Stomach (tissue), 8 donors: ENCODE measurements at regions not wholly inside any gene's neighbourhood (a gene's known extent, or its start where the extent isn't known, plus 50 kb on each side); places are given as distances from the start of the nearest gene placed in this dataset.

Experiments used
- DNase-seq, 2 donors: peaks; one replicate each; pipeline versions ENCODE4 v3.0.0 to v3.0.0-alpha.2; 2013 to 2019
- H3K27ac ChIP-seq, 5 donors: fragments of 200-600 bp in 4 of 5; sonication (generic) in 4 of 5; one replicate each; pipeline ENCODE4 v1.5.1; 2013 to 2019; ENCODE audit warnings: mild to moderate bottlenecking in 1 of 5, moderate library complexity in 1 of 5
- H3K27me3 ChIP-seq, 3 donors: fragments of 200-600 bp; sonication (generic); one replicate each; pipeline ENCODE4 v1.5.1; 2017 to 2019; ENCODE audit warnings: mixed run types in 1 of 3
- H3K36me3 ChIP-seq, 4 donors: fragments of 200-600 bp; sonication (generic); 1 replicate in 3 of 4; 2 replicates in 1 of 4; pipeline ENCODE4 v1.5.1; 2016 to 2019
- H3K4me1 ChIP-seq, 4 donors: fragments of 200-600 bp; sonication (generic); one replicate each; pipeline ENCODE4 v1.5.1; 2016 to 2019
- H3K4me3 ChIP-seq, 4 donors: fragments of 200-600 bp; sonication (generic) in 3 of 4; one replicate each; pipeline ENCODE4 v1.5.1; 2016 to 2019; ENCODE audit warnings: mild to moderate bottlenecking in 1 of 4
- H3K9me3 ChIP-seq, 4 donors: fragments of 200-600 bp; sonication (generic); one replicate each; pipeline ENCODE4 v1.5.1; 2016 to 2019
- EP300 ChIP-seq: sonication (generic); formaldehyde crosslinking; IDR thresholded peaks from one replicate; pipeline ENCODE4 v1.6.1; 2017; ENCODE audit warnings: antibody characterized with exemption
- POLR2A ChIP-seq, 4 donors: fragments of 450-650 bp; IDR thresholded peaks; one replicate each; pipeline ENCODE4 v1.6.1; 2016; ENCODE audit warnings: antibody characterized with exemption in 4 of 4, control low read depth in 2 of 4, mild to moderate bottlenecking in 1 of 4, moderate library complexity in 1 of 4
- POLR2AphosphoS5 ChIP-seq, 3 donors: sonication (generic); formaldehyde crosslinking; IDR thresholded peaks; one replicate each; pipeline ENCODE4 v1.6.1; 2016; ENCODE audit warnings: antibody characterized with exemption in 3 of 3
- WGBS, 5 donors: extraction: QIAGEN DNeasy Blood & Tissue Kit in 3 of 5; methylation state at CpG; one replicate each; pipeline versions ENCODE4 v1.1.5 to v1.1.7; 2013 to 2018; 5-methylcytosine and 5-hydroxymethylcytosine counted together
- intact Hi-C: fragments of 100-400 bp; cut with DNase I; formaldehyde crosslinking; loops from one replicate; pipeline ENCODE4 v1.15.1; 2023; ENCODE audit warnings: low total_unique reads
- TF ChIP-seq, protein P1 (sequence below), 7 experiments: fragments of 450-650 bp in 4 of 7; fragments of 200-600 bp in 3 of 7; sonication (generic) in 3 of 7; IDR thresholded peaks; one replicate each; pipeline ENCODE4 v1.5.1; 2016 to 2019; ENCODE audit warnings: antibody characterized with exemption in 7 of 7, control low read depth in 2 of 7, mild to moderate bottlenecking in 1 of 7
- donor health status: healthy with polysubstance abuse.
- donor health status: Bipolar disorder and iron deficiency.
- donor health status: healthy.

DNA sequence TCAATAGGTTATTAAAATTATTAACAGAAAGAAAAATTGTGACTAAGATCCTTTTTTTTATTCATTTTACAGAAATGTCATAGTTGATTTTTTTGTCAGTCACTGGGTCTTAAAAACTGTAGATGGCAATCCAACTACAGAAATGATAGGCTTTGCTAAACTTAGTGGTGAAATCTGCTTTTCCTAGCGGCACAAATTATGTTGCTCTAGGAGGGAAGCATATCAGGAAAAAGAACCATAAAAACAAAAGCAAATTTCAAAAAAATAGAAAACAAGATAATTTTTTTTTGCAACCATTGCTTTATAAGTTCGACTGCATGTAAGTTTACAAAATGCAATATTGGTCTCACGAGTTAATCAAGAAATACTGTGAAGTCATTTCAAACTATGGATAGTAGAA, 443.5 kb upstream of the IGFBP7 start:
- 60 to 74% (median 69%) methylated on average over 3 of the region's 3 CpGs for WGBS, 5 donors
- Histone ChIP-seq H3K27ac (no peak overlapping the region), H3K36me3 (no peaks in the 10 kb centered on the region), H3K4me1 (no peaks in the 10 kb centered on the region), H3K27me3 (no peaks in the 10 kb centered on the region), H3K9me3 (no peaks in the 10 kb centered on the region), H3K4me3 (no peak overlapping the region)
- peak in 1 of 2 donors; percentile 13 for DNase-seq
- intact Hi-C loops = no loop called here
- no peak for TF ChIP-seq POLR2A (IDR thresholded peaks at IDR 0.05)

DNA sequence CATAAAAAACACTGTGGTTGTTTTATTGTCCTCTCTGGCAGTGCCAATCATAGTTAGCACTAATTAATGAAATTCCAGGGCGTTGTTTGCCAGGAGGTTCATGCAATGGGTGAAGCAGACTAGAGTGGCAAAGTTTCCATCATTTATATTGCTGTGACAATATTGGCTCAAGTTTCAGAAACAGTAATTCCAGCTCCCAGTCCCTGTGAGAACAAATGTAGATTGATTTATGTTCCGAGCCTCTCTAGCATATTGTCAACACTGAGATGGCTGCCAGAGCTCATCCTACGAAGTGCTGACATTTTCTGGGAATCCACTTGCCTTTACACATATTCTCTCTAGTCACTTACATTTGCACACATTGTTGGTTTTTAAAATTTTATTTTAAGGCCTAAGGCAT, 440.0 kb upstream of the IGFBP7 start:
- Histone ChIP-seq H3K27me3 (no peaks in the 10 kb centered on the region), H3K4me1 (no peaks in the 10 kb centered on the region), H3K27ac (no peak overlapping the region), H3K4me3 (no peak overlapping the region), H3K9me3 (no peaks in the 10 kb centered on the region), H3K36me3 (no peaks in the 10 kb centered on the region)
- 30 to 51% (median 36%) methylated on average over 3 of the region's 3 CpGs for WGBS, 5 donors
- intact Hi-C loops = no loop called here
- TF ChIP-seq POLR2AphosphoS5 (IDR thresholded peaks at IDR 0.05) (no peak), EP300 (no peak), POLR2A (IDR thresholded peaks at IDR 0.05) (no peak)
- TF ChIP-seq, protein P1, sequence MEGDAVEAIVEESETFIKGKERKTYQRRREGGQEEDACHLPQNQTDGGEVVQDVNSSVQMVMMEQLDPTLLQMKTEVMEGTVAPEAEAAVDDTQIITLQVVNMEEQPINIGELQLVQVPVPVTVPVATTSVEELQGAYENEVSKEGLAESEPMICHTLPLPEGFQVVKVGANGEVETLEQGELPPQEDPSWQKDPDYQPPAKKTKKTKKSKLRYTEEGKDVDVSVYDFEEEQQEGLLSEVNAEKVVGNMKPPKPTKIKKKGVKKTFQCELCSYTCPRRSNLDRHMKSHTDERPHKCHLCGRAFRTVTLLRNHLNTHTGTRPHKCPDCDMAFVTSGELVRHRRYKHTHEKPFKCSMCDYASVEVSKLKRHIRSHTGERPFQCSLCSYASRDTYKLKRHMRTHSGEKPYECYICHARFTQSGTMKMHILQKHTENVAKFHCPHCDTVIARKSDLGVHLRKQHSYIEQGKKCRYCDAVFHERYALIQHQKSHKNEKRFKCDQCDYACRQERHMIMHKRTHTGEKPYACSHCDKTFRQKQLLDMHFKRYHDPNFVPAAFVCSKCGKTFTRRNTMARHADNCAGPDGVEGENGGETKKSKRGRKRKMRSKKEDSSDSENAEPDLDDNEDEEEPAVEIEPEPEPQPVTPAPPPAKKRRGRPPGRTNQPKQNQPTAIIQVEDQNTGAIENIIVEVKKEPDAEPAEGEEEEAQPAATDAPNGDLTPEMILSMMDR (IDR thresholded peaks at IDR 0.05) = no peak
- peak in 1 of 2 donors; percentile 23 for DNase-seq

DNA sequence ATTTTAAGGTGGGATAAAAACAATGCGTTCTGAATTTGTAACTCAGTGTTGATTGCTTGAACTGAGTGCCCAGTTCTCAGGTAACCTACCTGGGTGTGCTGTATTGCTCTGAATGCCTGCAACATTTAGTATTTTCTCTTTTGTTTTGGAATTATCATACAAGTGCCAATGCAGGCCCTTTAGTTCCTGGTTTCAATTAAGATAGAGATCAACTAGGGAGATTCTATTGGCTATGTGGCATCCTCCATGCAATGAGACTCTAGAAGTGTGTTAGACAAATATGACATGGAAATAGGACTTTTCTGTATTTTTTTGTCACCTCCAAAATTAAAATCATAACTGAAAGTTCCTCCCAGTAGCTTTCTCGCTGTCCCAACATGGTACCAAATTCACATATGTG, 438.7 kb upstream of the IGFBP7 start:
- no peaks in the 10 kb centered on the region for H3K27me3 ChIP-seq
- H3K4me3 ChIP-seq = no peak overlapping the region
- H3K9me3 ChIP-seq = no peaks in the 10 kb centered on the region
- TF ChIP-seq POLR2A (IDR thresholded peaks at IDR 0.05) (no peak), EP300 (no peak), POLR2AphosphoS5 (IDR thresholded peaks at IDR 0.05) (no peak)
- TF ChIP-seq, protein P1 (IDR thresholded peaks at IDR 0.05) = no peak
- H3K36me3 ChIP-seq = no peaks in the 10 kb centered on the region
- no peaks in the 10 kb centered on the region for H3K4me1 ChIP-seq
- DNase-seq = no peak
- 87 to 95% (median 89%) methylated on average over 2 of the region's 2 CpGs for WGBS, 5 donors
- no peak overlapping the region for H3K27ac ChIP-seq
- intact Hi-C loops = no loop called here

DNA sequence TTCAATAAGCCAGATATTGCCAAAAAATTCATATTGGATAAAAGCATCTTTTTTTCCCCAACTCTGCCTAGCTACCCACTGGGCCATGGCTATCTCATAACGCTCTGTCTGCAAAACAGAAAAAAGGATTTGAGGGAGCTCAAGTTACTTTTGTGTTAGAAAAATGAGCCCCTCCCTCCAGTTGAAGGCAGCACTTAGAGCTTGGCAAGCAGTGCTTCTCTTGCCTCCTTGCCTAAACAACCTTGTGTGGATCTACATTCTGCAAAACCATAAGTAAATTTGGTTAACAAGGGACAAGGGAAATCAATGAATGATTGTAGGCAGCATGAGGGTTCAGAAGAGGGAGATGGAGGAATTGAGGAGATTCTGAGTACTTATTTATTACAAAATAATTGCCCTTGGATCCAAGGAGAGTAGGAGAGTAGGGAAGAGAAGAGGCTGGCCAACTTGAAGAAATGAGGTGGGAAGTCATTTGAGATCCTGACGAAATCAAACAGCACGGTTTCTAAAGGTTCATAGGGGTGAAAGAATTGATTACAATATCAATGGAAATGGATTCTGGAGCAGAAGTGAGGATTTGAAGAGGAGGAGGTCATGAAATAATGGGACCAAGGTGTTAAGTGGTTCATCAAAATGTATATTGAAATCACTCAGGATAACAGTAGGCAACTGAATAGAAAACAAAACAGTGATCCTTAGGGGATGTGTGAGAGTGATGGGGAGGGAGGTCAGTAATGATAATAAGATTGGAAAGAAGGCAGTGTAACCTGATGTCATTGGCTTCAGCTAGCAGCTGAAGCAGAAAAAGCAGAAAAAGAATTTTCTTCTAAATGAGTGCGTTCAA, 434.8 kb upstream of the IGFBP7 start:
- TF ChIP-seq POLR2A (IDR thresholded peaks at IDR 0.05) (no peak), POLR2AphosphoS5 (IDR thresholded peaks at IDR 0.05) (no peak), EP300 (no peak)
- TF ChIP-seq, protein P1 (IDR thresholded peaks at IDR 0.05) = no peak
- intact Hi-C loops = no loop called here
- WGBS, 5 donors = 45 to 55% (median 49%) methylated on average over 4 of the region's 4 CpGs
- no peak overlapping the region for H3K27ac ChIP-seq
- no peaks in the 10 kb centered on the region for H3K4me1 ChIP-seq
- DNase-seq = no peak
- no peaks in the 10 kb centered on the region for H3K36me3 ChIP-seq
- no peaks in the 10 kb centered on the region for H3K9me3 ChIP-seq
- no peaks in the 10 kb centered on the region for H3K27me3 ChIP-seq
- no peak overlapping the region for H3K4me3 ChIP-seq
